K562 (cell line): ENCODE measurements at regions not wholly inside any gene's neighbourhood (a gene's known extent, or its start where the extent isn't known, plus 50 kb on each side); places are given as distances from the start of the nearest gene placed in this dataset.

ENCODE experiments used
- ATAC-seq: fragments of 200-7000 bp; cut with Tn5 transposase; 3 replicates; pipeline ENCODE4 v1.9.1; 2020; ENCODE audit warnings: moderate library complexity
- BruUV-seq: library from RNA; stranded (reverse); fragments of 400-500 nt; replicated peaks from 2 replicates; lab custom pipeline; 2021; lab: Mats Ljungman, UMichigan
- CTCF ChIA-PET: fragments of 300-600 bp; formaldehyde crosslinking; extraction: SDS; loops from one replicate; lab custom pipeline; 2021; ENCODE audit warnings: low intra/inter-chr PET ratio; lab: Yijun Ruan, JAX
- POLR2A ChIA-PET: fragments of 300-600, 350-650 bp; sonication (Branson Sonifier 250); formaldehyde crosslinking; extraction: SDS; loops from one replicate; lab custom pipeline; 2021; ENCODE audit warnings: antibody characterized with exemption, inconsistent platforms; lab: Yijun Ruan, JAX
- DNase-seq, 4 experiments: peaks; one replicate each; pipeline versions ENCODE4 v3.0.0 to v3.0.0-alpha.2; 2011 to 2018; ENCODE audit warnings: low spot score in 3 of 4, mixed read lengths in 3 of 4; ENCODE audit errors: extremely low read depth in 1 of 4
- FAIRE-seq: peaks from 2 replicates; lab custom pipeline; 2011; peaks lifted over from hg19 to GRCh38; lab: Jason Lieb, UNC
- H2AFZ ChIP-seq: 2 replicates; pipeline ENCODE4 v1.6.0; 2011; ENCODE audit warnings: low read depth, low read length, control low read depth, inconsistent platforms
- H3K27ac ChIP-seq: fragments of 200-600 bp; 3 replicates; pipeline ENCODE4 v1.8.0; 2011; ENCODE audit warnings: low read depth, mild to moderate bottlenecking, control low read depth, inconsistent platforms, low read length, moderate library complexity, mixed read lengths; ENCODE audit errors: extremely low read depth
- H3K27me3 ChIP-seq, 2 experiments: fragments of 300-600 bp in 1 of 2; 2 replicates in 1 of 2; 3 replicates in 1 of 2; pipeline versions ENCODE4 v1.6.0 to v1.8.0; 2011; ENCODE audit warnings: inconsistent platforms in 2 of 2, low read length in 2 of 2, mild to moderate bottlenecking in 1 of 2, mixed read lengths in 1 of 2, moderate library complexity in 1 of 2; ENCODE audit not compliant: control insufficient read depth in 2 of 2, insufficient read depth in 2 of 2
- H3K36me3 ChIP-seq: fragments of 300-600 bp; 3 replicates; pipeline ENCODE4 v1.8.0; 2011; ENCODE audit warnings: mild to moderate bottlenecking, low read length, inconsistent platforms; ENCODE audit not compliant: control insufficient read depth, insufficient read depth
- H3K4me1 ChIP-seq, 2 experiments: fragments of 200-600 bp in 1 of 2; replicated peaks in 1 of 2; 2 replicates in 1 of 2; 3 replicates in 1 of 2; pipeline versions ENCODE4 v1.5.1 to v1.8.0; 2011; ENCODE audit warnings: inconsistent platforms in 2 of 2, low read length in 2 of 2, mild to moderate bottlenecking in 1 of 2, mixed read lengths in 1 of 2, moderate library complexity in 1 of 2; ENCODE audit not compliant: control insufficient read depth in 2 of 2, insufficient read depth in 2 of 2
- H3K4me2 ChIP-seq: 2 replicates; pipeline ENCODE4 v1.6.1; 2011; ENCODE audit warnings: low read length, control low read depth, inconsistent platforms, mixed read lengths; ENCODE audit not compliant: insufficient read depth
- H3K4me3 ChIP-seq: fragments of 200-600 bp; sonication (generic), shearing (Covaris generic); 2 replicates; pipeline ENCODE4 v1.5.1; 2016; ENCODE audit warnings: control low read depth, inconsistent platforms
- H3K79me2 ChIP-seq: fragments of 200-600 bp; 3 replicates; pipeline ENCODE4 v1.8.0; 2011; ENCODE audit warnings: low read length, inconsistent platforms; ENCODE audit not compliant: control insufficient read depth, insufficient read depth
- H3K9ac ChIP-seq, 2 experiments: 2 replicates each; pipeline versions ENCODE4 v1.6.0 to v1.6.1; 2011; ENCODE audit warnings: low read depth in 2 of 2, low read length in 2 of 2, control low read depth in 1 of 2, inconsistent platforms in 1 of 2, mild to moderate bottlenecking in 1 of 2, mixed read lengths in 1 of 2; ENCODE audit not compliant: insufficient read depth in 1 of 2
- H3K9me1 ChIP-seq: one replicate; pipeline ENCODE4 v1.6.0; 2011; ENCODE audit warnings: inconsistent platforms, mild to moderate bottlenecking, low read length, moderate library complexity; ENCODE audit not compliant: control insufficient read depth, insufficient read depth
- H3K9me3 ChIP-seq: replicated peaks from 2 replicates; pipeline ENCODE4 v1.5.1; 2011; ENCODE audit warnings: low read depth, low read length, inconsistent platforms; ENCODE audit not compliant: control insufficient read depth, insufficient read depth
- H4K20me1 ChIP-seq: replicated peaks from 2 replicates; pipeline ENCODE4 v1.6.1; 2011; ENCODE audit warnings: low read length, inconsistent platforms, mixed read lengths; ENCODE audit not compliant: control insufficient read depth, insufficient read depth
- BHLHE40 ChIP-seq: IDR thresholded peaks from 2 replicates; pipeline ENCODE4 v1.6.1; 2011; ENCODE audit warnings: low read length, improper control_type of control experiment
- CCNT2 ChIP-seq: IDR thresholded peaks from 2 replicates; pipeline ENCODE4 v1.6.1; 2011; ENCODE audit warnings: borderline replicate concordance, low read depth, mild to moderate bottlenecking, moderate library complexity, mixed read lengths, low read length; ENCODE audit not compliant: insufficient read length; ENCODE audit errors: extremely low read depth
- CEBPB ChIP-seq: fragments of 450-650 bp; IDR thresholded peaks from 2 replicates; pipeline ENCODE4 v1.6.1; 2016; ENCODE audit warnings: missing genetic modification characterization, missing compliant biosample characterization
- ELF4 ChIP-seq: fragments of 450-650 bp; formaldehyde crosslinking; IDR thresholded peaks from 2 replicates; pipeline ENCODE4 v1.4.0; 2022; ENCODE audit warnings: missing genetic modification characterization
- GABPB1 ChIP-seq: sonication (generic); formaldehyde crosslinking; IDR thresholded peaks from 2 replicates; pipeline ENCODE4 v1.8.0; 2022; ENCODE audit warnings: mild to moderate bottlenecking, missing genetic modification reagents
- HDAC3 ChIP-seq: fragments of 450-650 bp; IDR thresholded peaks from 2 replicates; pipeline ENCODE4 v1.6.1; 2018; ENCODE audit warnings: borderline replicate concordance, mild to moderate bottlenecking, moderate library complexity; ENCODE audit not compliant: partially characterized antibody
- HNRNPL ChIP-seq: fragments of 200-400 bp; formaldehyde crosslinking; IDR thresholded peaks from 2 replicates; pipeline ENCODE4 v1.6.1; 2017; ENCODE audit warnings: low read depth, mild to moderate bottlenecking, low read length
- MNT ChIP-seq, 2 experiments: fragments of 450-650 bp; conservative IDR thresholded peaks; 2 replicates each; pipeline ENCODE4 v1.6.1; 2017; ENCODE audit warnings: mild to moderate bottlenecking in 2 of 2, moderate library complexity in 2 of 2
- NR2F6 ChIP-seq: fragments of 450-650 bp; formaldehyde crosslinking; IDR thresholded peaks from 2 replicates; pipeline ENCODE4 v1.4.0; 2020; ENCODE audit warnings: mild to moderate bottlenecking
- RBM17 ChIP-seq: fragments of 200-400 bp; formaldehyde crosslinking; IDR thresholded peaks from 2 replicates; pipeline ENCODE4 v1.6.1; 2017; ENCODE audit warnings: low read depth, mild to moderate bottlenecking, low read length, borderline replicate concordance
- TRIM25 ChIP-seq: fragments of 450-650 bp; IDR thresholded peaks from 2 replicates; pipeline ENCODE4 v1.7.0; 2016; ENCODE audit warnings: borderline replicate concordance
- TRIM28 ChIP-seq: fragments of 450-650 bp; IDR thresholded peaks from 2 replicates; pipeline ENCODE4 v1.6.1; 2017
- U2AF2 ChIP-seq: fragments of 200-400 bp; formaldehyde crosslinking; optimal IDR thresholded peaks from 2 replicates; pipeline ENCODE3; 2017; ENCODE audit warnings: low read depth, mild to moderate bottlenecking, low read length
- ZBTB33 ChIP-seq: sonication (generic); formaldehyde crosslinking; IDR thresholded peaks from 2 replicates; pipeline ENCODE4 v1.8.1; 2023; ENCODE audit warnings: mild to moderate bottlenecking, missing genetic modification reagents
- ZSCAN32 ChIP-seq: fragments of 450-650 bp; formaldehyde crosslinking; IDR thresholded peaks from 2 replicates; pipeline ENCODE4 v1.4.0; 2020; ENCODE audit warnings: mild to moderate bottlenecking, moderate library complexity
- WGBS: fragments of 100-300 bp; shearing (Covaris generic); methylation state at CpG from one replicate; pipeline ENCODE4 v1.1.6; 2016; ENCODE audit warnings: low coverage, mixed read lengths; ENCODE audit not compliant: insufficient coverage; ENCODE audit errors: missing lambda C conversion rate; 5-methylcytosine and 5-hydroxymethylcytosine counted together
- in situ Hi-C: fragments of 300-500 bp; cut with MboI; formaldehyde crosslinking; loops from 4 replicates; pipeline ENCODE4 v1.15.0; 2018; ENCODE audit warnings: inconsistent platforms, mixed read lengths
- intact Hi-C: fragments of 100-400 bp; cut with micrococcal nuclease; formaldehyde crosslinking; loops from 2 replicates; pipeline ENCODE4 v1.14.2; 2022

GRCh38 chr4:8773124-8773931 lies 98.3 kb downstream of the HMX1 start:
- POLR2A ChIA-PET = interaction anchor here (0.6 kb wide), 1 partner anchor 49 kb away, joined by 3 read pairs; no protein-coding TSS in a partner anchor
- no peaks in the 10 kb centered on the region for H3K36me3 ChIP-seq
- H3K79me2 ChIP-seq = no peaks in the 10 kb centered on the region
- no peaks in the 10 kb centered on the region for H3K9me1 ChIP-seq
- FAIRE-seq (no peak), ATAC-seq (no peak), DNase-seq (no peak)
- H3K27me3 ChIP-seq = peaks cover 4 to 37% of the 10 kb centered on the region in 2 experiments; a peak in 3 of 5 replicates
- BruUV-seq = no TSS peak
- 3% methylated on average over 30 of the region's 36 CpGs for WGBS
- H3K4me1 ChIP-seq = no peaks in the 10 kb centered on the region
- intact Hi-C loops = no loop called here
- no peaks in the 10 kb centered on the region for H3K9me3 ChIP-seq
- no peak overlapping the region for H3K9ac ChIP-seq
- no peaks in the 10 kb centered on the region; the same call in 1 of the 2 replicates for H4K20me1 ChIP-seq
- in situ Hi-C loops = no loop called here
- H2AFZ ChIP-seq = no peak overlapping the region
- no peak overlapping the region for H3K27ac ChIP-seq
- CTCF ChIA-PET = no interaction called here
- H3K4me2 ChIP-seq = no peak overlapping the region
- no peak overlapping the region for H3K4me3 ChIP-seq
- TF ChIP-seq MNT (conservative IDR thresholded peaks at IDR 0.05) (no peak), CEBPB (tag) (no peak), TRIM28 (no peak), U2AF2 (no peak), BHLHE40 (no peak), CCNT2 (no peak), ZSCAN32 (no peak), TRIM25 (no peak), ELF4 (CRISPR knock-in tag) (no peak), RBM17 (no peak), NR2F6 (CRISPR knock-in tag) (no peak), HDAC3 (no peak), HNRNPL (no peak), GABPB1 (no peak), ZBTB33 (CRISPR knock-in tag) (no peak)
